IMR-90 (cell line): ENCODE measurements at regions not wholly inside any gene's neighbourhood (a gene's known extent, or its start where the extent isn't known, plus 50 kb on each side); places are given as distances from the start of the nearest gene placed in this dataset.
"Not testable (repeated sequence)": the region's sequence is repeated elsewhere in the genome, so short reads cannot be mapped to it uniquely, and the experiment has no call there.

Source experiments
- ATAC-seq: fragments of 200-7000 bp; cut with Tn5 transposase; 2 replicates; pipeline ENCODE4 v1.9.1; 2020; ENCODE audit warnings: low read depth, mild to moderate bottlenecking, moderate library complexity
- BruUV-seq: library from RNA; stranded (reverse); fragments of 400-500 nt; replicated peaks from 2 replicates; lab custom pipeline; 2021; lab: Mats Ljungman, UMichigan
- CTCF ChIA-PET: fragments of 300-600 bp; formaldehyde crosslinking; extraction: SDS; loops from one replicate; lab custom pipeline; 2021; ENCODE audit warnings: antibody characterized with exemption; lab: Yijun Ruan, JAX
- POLR2A ChIA-PET: fragments of 300-600 bp; sonication (Branson Sonifier 250); formaldehyde crosslinking; loops from one replicate; lab custom pipeline; 2022; ENCODE audit warnings: antibody characterized with exemption; ENCODE audit not compliant: unreplicated experiment; lab: Charles Lee
- DNase-seq: peaks from one replicate; pipeline ENCODE4 v3.0.0; 2013
- H2AFZ ChIP-seq: replicated peaks from 2 replicates; pipeline ENCODE3; 2013; ENCODE audit warnings: low read length, mild to moderate bottlenecking; ENCODE audit not compliant: poor library complexity
- H2AK5ac ChIP-seq: 2 replicates; pipeline ENCODE4 v1.6.1; 2013; ENCODE audit warnings: low read depth, low read length, inconsistent platforms
- H2AK9ac ChIP-seq: replicated peaks from 2 replicates; pipeline ENCODE3; 2013; ENCODE audit warnings: mild to moderate bottlenecking, low read depth, low read length, moderate library complexity; ENCODE audit not compliant: poor library complexity
- H2BK120ac ChIP-seq: 2 replicates; pipeline ENCODE4 v1.6.1; 2013; ENCODE audit warnings: low read depth, low read length, inconsistent platforms
- H2BK15ac ChIP-seq: 3 replicates; pipeline ENCODE4 v1.6.1; 2013; ENCODE audit warnings: low read depth, low read length, inconsistent platforms
- H2BK20ac ChIP-seq: 2 replicates; pipeline ENCODE4 v1.6.1; 2013; ENCODE audit warnings: low read depth, mild to moderate bottlenecking, inconsistent platforms, low read length, moderate library complexity
- H2BK5ac ChIP-seq: 2 replicates; pipeline ENCODE4 v1.6.1; 2013; ENCODE audit warnings: mild to moderate bottlenecking, low read depth, low read length, inconsistent platforms; ENCODE audit not compliant: poor library complexity, severe bottlenecking
- H3K14ac ChIP-seq: replicated peaks from 2 replicates; pipeline ENCODE4 v1.6.1; 2013; ENCODE audit warnings: low read depth, low read length, inconsistent platforms
- H3K18ac ChIP-seq: 2 replicates; pipeline ENCODE4 v1.6.1; 2013; ENCODE audit warnings: low read depth, low read length, control low read depth
- H3K23ac ChIP-seq: 2 replicates; pipeline ENCODE4 v1.6.1; 2013; ENCODE audit warnings: low read depth, low read length, inconsistent platforms
- H3K27ac ChIP-seq: 2 replicates; pipeline ENCODE4 v1.5.1; 2013; ENCODE audit warnings: mild to moderate bottlenecking, control low read depth, low read length; ENCODE audit not compliant: insufficient read depth
- H3K27me3 ChIP-seq: 2 replicates; pipeline ENCODE4 v1.6.1; 2013; ENCODE audit warnings: low read length; ENCODE audit not compliant: control insufficient read depth, insufficient read depth
- H3K36me3 ChIP-seq: 2 replicates; pipeline ENCODE4 v1.6.1; 2013; ENCODE audit warnings: low read length, mixed read lengths; ENCODE audit not compliant: control insufficient read depth, insufficient read depth
- H3K4ac ChIP-seq: 2 replicates; pipeline ENCODE4 v1.6.1; 2013; ENCODE audit warnings: low read depth, low read length, inconsistent platforms
- H3K4me1 ChIP-seq: 2 replicates; pipeline ENCODE4 v1.6.1; 2013; ENCODE audit warnings: low read length, mixed read lengths; ENCODE audit not compliant: control insufficient read depth, insufficient read depth
- H3K4me2 ChIP-seq: 2 replicates; pipeline ENCODE4 v1.6.1; 2013; ENCODE audit warnings: low read depth, mild to moderate bottlenecking, control low read depth, low read length, moderate library complexity
- H3K4me3 ChIP-seq: 2 replicates; pipeline ENCODE4 v1.5.1; 2013; ENCODE audit warnings: low read depth, mild to moderate bottlenecking, control low read depth, low read length, moderate library complexity; ENCODE audit not compliant: insufficient read depth
- H3K56ac ChIP-seq: 2 replicates; pipeline ENCODE4 v1.6.1; 2013; ENCODE audit warnings: low read length, inconsistent platforms; ENCODE audit not compliant: insufficient read depth; ENCODE audit errors: extremely low read depth
- H3K79me1 ChIP-seq, 2 experiments: 2 replicates each; pipeline ENCODE4 v1.6.1; 2013; ENCODE audit warnings: low read length in 2 of 2, inconsistent platforms in 1 of 2, low read depth in 1 of 2
- H3K9ac ChIP-seq: 2 replicates; pipeline ENCODE4 v1.6.1; 2013; ENCODE audit warnings: low read depth, low read length, control low read depth
- H3K9me1 ChIP-seq: 2 replicates; pipeline ENCODE4 v1.6.1; 2013; ENCODE audit warnings: low read length, inconsistent platforms; ENCODE audit not compliant: insufficient read depth
- H3K9me3 ChIP-seq: 2 replicates; pipeline ENCODE4 v1.6.1; 2013; ENCODE audit warnings: low read length; ENCODE audit not compliant: control insufficient read depth, insufficient read depth
- H4K20me1 ChIP-seq: 2 replicates; pipeline ENCODE4 v1.6.1; 2013; ENCODE audit warnings: low read length, inconsistent platforms; ENCODE audit not compliant: insufficient read depth
- H4K5ac ChIP-seq: 2 replicates; pipeline ENCODE4 v1.6.1; 2013; ENCODE audit warnings: mild to moderate bottlenecking, low read depth, low read length, control low read depth
- H4K8ac ChIP-seq, 2 experiments: 2 replicates each; pipeline ENCODE4 v1.6.1; 2013; ENCODE audit warnings: low read depth in 2 of 2, low read length in 2 of 2, control low read depth in 1 of 2, inconsistent platforms in 1 of 2
- H4K91ac ChIP-seq: 2 replicates; pipeline ENCODE4 v1.6.1; 2013; ENCODE audit warnings: low read depth, low read length, inconsistent platforms; ENCODE audit not compliant: insufficient read depth
- CTCF ChIP-seq: conservative IDR thresholded peaks from 2 replicates; pipeline ENCODE4 v1.5.1; 2012; ENCODE audit warnings: mild to moderate bottlenecking, low read depth, low read length, improper control_type of control experiment
- USF2 ChIP-seq: fragments of 150-350 bp; IDR thresholded peaks from 2 replicates; pipeline ENCODE4 v1.6.1; 2017; ENCODE audit warnings: mild to moderate bottlenecking, antibody characterized with exemption, low read length, low read depth
- WGBS, 2 experiments: methylation state at CpG; one replicate each; pipeline versions ENCODE4 v1.1.5 to v1.1.7; 2013; ENCODE audit warnings: missing lambda C conversion rate in 2 of 2; ENCODE audit not compliant: insufficient read length in 1 of 2; ENCODE audit errors: extremely low coverage in 2 of 2; 5-methylcytosine and 5-hydroxymethylcytosine counted together
- dilution Hi-C: fragments of 300-500 bp; cut with HindIII; formaldehyde crosslinking; loops from one replicate; pipeline ENCODE4 v1.14.3; 2018; ENCODE audit warnings: low sequenced_read_pairs; ENCODE audit not compliant: unreplicated experiment
- in situ Hi-C: fragments of 300-500 bp; cut with MboI; formaldehyde crosslinking; loops from 3 replicates; pipeline ENCODE4 v1.14.3; 2019; ENCODE audit warnings: low sequenced_read_pairs, inconsistent platforms, mixed read lengths
- intact Hi-C: fragments of 100-400 bp; cut with micrococcal nuclease; formaldehyde crosslinking; loops from 2 replicates; pipeline ENCODE4 v1.10.0; 2022

- H3K9ac ChIP-seq, result no peak overlapping the region
- no peak overlapping the region for H4K8ac ChIP-seq
- no peak overlapping the region for H3K14ac ChIP-seq
- intact Hi-C loops, result no loop called here
- H3K9me3 ChIP-seq, result peaks cover 2% of the 10 kb centered on the region; the same call in 1 of the 2 replicates
- CTCF ChIA-PET, result no interaction called here
- H4K91ac ChIP-seq, result no peak overlapping the region
- DNase-seq (no peak), ATAC-seq (no peak)
- no peak overlapping the region for H3K27ac ChIP-seq
- dilution Hi-C loops, result no loop called here
- H3K4me2 ChIP-seq, result no peak overlapping the region
- no peak overlapping the region for H3K23ac ChIP-seq
- H3K4me1 ChIP-seq, result no peaks in the 10 kb centered on the region
- no peak overlapping the region for H3K18ac ChIP-seq
- BruUV-seq, result no TSS peak
- H3K9me1 ChIP-seq, result no peaks in the 10 kb centered on the region
- no peak overlapping the region for H2AFZ ChIP-seq
- no peak overlapping the region for H3K4ac ChIP-seq
- H4K5ac ChIP-seq, result no peak overlapping the region
- H2AK9ac ChIP-seq, result no peak overlapping the region
- WGBS, 2 experiments, result no CpG with 5 or more reads among the region's 2 CpGs
- no peak overlapping the region for H3K4me3 ChIP-seq
- no peak overlapping the region for H2BK120ac ChIP-seq
- H3K56ac ChIP-seq, result no peak overlapping the region
- H4K20me1 ChIP-seq, result no peaks in the 10 kb centered on the region
- POLR2A ChIA-PET, result no interaction called here
- no peak for TF ChIP-seq USF2
- no peak for TF ChIP-seq CTCF
- H2BK20ac ChIP-seq, result no peak overlapping the region
- no peak overlapping the region for H2AK5ac ChIP-seq
- H3K27me3 ChIP-seq, result no peaks in the 10 kb centered on the region
- no peaks in the 10 kb centered on the region for H3K79me1 ChIP-seq
- in situ Hi-C loops, result no loop called here
- no peak overlapping the region for H2BK15ac ChIP-seq
- H3K36me3 ChIP-seq, result no peaks in the 10 kb centered on the region
- H2BK5ac ChIP-seq, result no peak overlapping the region
Observed at GRCh38 chr4:66728280-66728679, 817.0 kb downstream of the CENPC start.

- ATAC-seq, H2AK5ac ChIP-seq, H3K27me3 ChIP-seq, H3K4me2 ChIP-seq, CTCF ChIA-PET, H3K9ac ChIP-seq, H2BK5ac ChIP-seq, H2BK120ac ChIP-seq, H3K36me3 ChIP-seq, in situ Hi-C loops, H3K9me1 ChIP-seq, H3K9me3 ChIP-seq, H2BK20ac ChIP-seq, H3K4me3 ChIP-seq, H3K79me1 ChIP-seq, H2AFZ ChIP-seq, H4K8ac ChIP-seq, H3K14ac ChIP-seq, H3K23ac ChIP-seq, H3K18ac ChIP-seq, BruUV-seq, H3K4me1 ChIP-seq, H3K27ac ChIP-seq, DNase-seq, H4K91ac ChIP-seq, H2BK15ac ChIP-seq, H3K4ac ChIP-seq, H3K56ac ChIP-seq, H4K20me1 ChIP-seq, H2AK9ac ChIP-seq, intact Hi-C loops, H4K5ac ChIP-seq, POLR2A ChIA-PET, dilution Hi-C loops: not testable (repeated sequence)
- WGBS, 2 experiments, result 70% methylated on average over 6 of the region's 30 CpGs; no CpG with 5 or more reads in 1 of the 2 experiments
Observed at GRCh38 chr4:66712301-66712921, 832.9 kb downstream of the CENPC start.
